ENCODE measurements at regions not wholly inside any gene's neighbourhood (a gene's known extent, or its start where the extent isn't known, plus 50 kb on each side); places are given as distances from the start of the nearest gene placed in this dataset.

- H3K4me3 ChIP-seq (ENCODE audit: extremely low read depth in 1 of 4, insufficient read depth in 2 of 4, low read depth in 3 of 4, low read length in 4 of 4), result no peak overlapping the region
- H2BK20ac ChIP-seq (ENCODE audit: low read length), result no peak overlapping the region
- H3K14ac ChIP-seq (ENCODE audit: insufficient read length), result no peak overlapping the region
- H3K27me3 ChIP-seq (replicated peaks in 1 of 4; ENCODE audit: control insufficient read depth in 3 of 4, extremely low read depth in 1 of 4, insufficient read depth in 3 of 4, low read length in 3 of 4), result no peaks in the 10 kb centered on the region
- no peak overlapping the region for H4K91ac ChIP-seq (replicated peaks; ENCODE audit: insufficient read length, low read length)
- no peak for FAIRE-seq
- H3K79me1 ChIP-seq (ENCODE audit: low read depth, low read length), result no peaks in the 10 kb centered on the region
- H3K56ac ChIP-seq (replicated peaks; ENCODE audit: insufficient read length, low read depth, low read length), result no peak overlapping the region
- no peak overlapping the region for H2BK15ac ChIP-seq (ENCODE audit: low read length)
- no peak overlapping the region for H2AK5ac ChIP-seq (ENCODE audit: low read depth, low read length)
- H3K4me1 ChIP-seq (replicated peaks in 1 of 4; ENCODE audit: control insufficient read depth in 3 of 4, insufficient read depth in 4 of 4, low read length in 3 of 4), result no peaks in the 10 kb centered on the region
- H4K8ac ChIP-seq (ENCODE audit: extremely low read depth, insufficient read depth, low read length), result no peak overlapping the region
- H3K4ac ChIP-seq (replicated peaks; ENCODE audit: insufficient read length, low read depth, low read length), result no peak overlapping the region
- H3K23me2 ChIP-seq (ENCODE audit: low read depth, low read length), result peaks cover 3% of the 10 kb centered on the region; the same call in 1 of the 2 replicates
- no peak overlapping the region for H3K18ac ChIP-seq (ENCODE audit: extremely low read depth, low read length)
- H2BK12ac ChIP-seq (ENCODE audit: low read depth, low read length), result no peak overlapping the region
- H3K4me2 ChIP-seq (ENCODE audit: insufficient read depth in 1 of 2, low read depth in 2 of 2, low read length in 2 of 2), result no peak overlapping the region
- no peak overlapping the region for H4K5ac ChIP-seq (ENCODE audit: insufficient read length, low read depth, low read length)
- 83% methylated on average over 7 of the region's 7 CpGs; no CpG with 5 or more reads in 1 of the 2 experiments for WGBS, 2 experiments (ENCODE audit: extremely low coverage in 1 of 2, insufficient coverage in 1 of 2, insufficient read length in 1 of 2, insufficient replicate concordance in 2 of 2, low coverage in 1 of 2, low lambda C conversion rate in 2 of 2, missing lambda C conversion rate in 1 of 2)
- no peaks in the 10 kb centered on the region for H3K79me2 ChIP-seq (ENCODE audit: control insufficient read depth in 1 of 2, insufficient read depth in 2 of 2, low read length in 2 of 2)
- H2AFZ ChIP-seq (ENCODE audit: low read length), result no peak overlapping the region
- H2BK5ac ChIP-seq (ENCODE audit: low read depth, low read length), result no peak overlapping the region
- no peaks in the 10 kb centered on the region for H3K36me3 ChIP-seq (ENCODE audit: control insufficient read depth in 2 of 4, insufficient read depth in 4 of 4, low read length in 3 of 4)
- no peaks in the 10 kb centered on the region for H3K9me3 ChIP-seq (ENCODE audit: insufficient read depth in 2 of 2, low read depth in 1 of 2, low read length in 1 of 2)
- ChIA-PET POLR2A (ENCODE audit: partially characterized antibody) (interaction anchor here (1.0 kb wide), 1 partner anchor 13 kb away, joined by 3 read pairs; no protein-coding TSS in a partner anchor), CTCF (ENCODE audit: partially characterized antibody) (no interaction called here)
- H3K9ac ChIP-seq (replicated peaks in 1 of 4; ENCODE audit: extremely low read depth in 1 of 4, low read depth in 3 of 4, low read length in 3 of 4), result no peak overlapping the region
- no peaks in the 10 kb centered on the region for H4K20me1 ChIP-seq (replicated peaks in 1 of 2; ENCODE audit: control insufficient read depth in 1 of 2, insufficient read depth in 2 of 2, low read length in 2 of 2)
- no peak overlapping the region for H3K27ac ChIP-seq (ENCODE audit: low read depth, low read length)
- DNase-seq (ENCODE audit: low read depth in 1 of 2, low spot score in 2 of 2), result no peak
- no peak overlapping the region for H2BK120ac ChIP-seq (replicated peaks; ENCODE audit: low read depth, low read length)
- H3K23ac ChIP-seq (ENCODE audit: insufficient read length), result no peak overlapping the region
- no peak for TF ChIP-seq RBBP5 (IDR thresholded peaks at IDR 0.05; ENCODE audit: borderline replicate concordance, low read depth, low read length)
These were observed 468.3 kb upstream of the AUTS2 start for GRCh38 chr7:69129951-69130350.

Data from H1 (cell line).